Stomach (tissue), 8 donors: ENCODE measurements at regions not wholly inside any gene's neighbourhood (a gene's known extent, or its start where the extent isn't known, plus 50 kb on each side); places are given as distances from the start of the nearest gene placed in this dataset.

Source experiments
- DNase-seq, 2 donors: peaks; one replicate each; pipeline versions ENCODE4 v3.0.0 to v3.0.0-alpha.2; 2013 to 2019
- H3K27ac ChIP-seq, 5 donors: fragments of 200-600 bp in 4 of 5; sonication (generic) in 4 of 5; one replicate each; pipeline ENCODE4 v1.5.1; 2013 to 2019; ENCODE audit warnings: mild to moderate bottlenecking in 1 of 5, moderate library complexity in 1 of 5
- H3K27me3 ChIP-seq, 3 donors: fragments of 200-600 bp; sonication (generic); one replicate each; pipeline ENCODE4 v1.5.1; 2017 to 2019; ENCODE audit warnings: mixed run types in 1 of 3
- H3K36me3 ChIP-seq, 4 donors: fragments of 200-600 bp; sonication (generic); 1 replicate in 3 of 4; 2 replicates in 1 of 4; pipeline ENCODE4 v1.5.1; 2016 to 2019
- H3K4me1 ChIP-seq, 4 donors: fragments of 200-600 bp; sonication (generic); one replicate each; pipeline ENCODE4 v1.5.1; 2016 to 2019
- H3K4me3 ChIP-seq, 4 donors: fragments of 200-600 bp; sonication (generic) in 3 of 4; one replicate each; pipeline ENCODE4 v1.5.1; 2016 to 2019; ENCODE audit warnings: mild to moderate bottlenecking in 1 of 4
- H3K9me3 ChIP-seq, 4 donors: fragments of 200-600 bp; sonication (generic); one replicate each; pipeline ENCODE4 v1.5.1; 2016 to 2019
- EP300 ChIP-seq: sonication (generic); formaldehyde crosslinking; IDR thresholded peaks from one replicate; pipeline ENCODE4 v1.6.1; 2017; ENCODE audit warnings: antibody characterized with exemption
- POLR2A ChIP-seq, 4 donors: fragments of 450-650 bp; IDR thresholded peaks; one replicate each; pipeline ENCODE4 v1.6.1; 2016; ENCODE audit warnings: antibody characterized with exemption in 4 of 4, control low read depth in 2 of 4, mild to moderate bottlenecking in 1 of 4, moderate library complexity in 1 of 4
- POLR2AphosphoS5 ChIP-seq, 3 donors: sonication (generic); formaldehyde crosslinking; IDR thresholded peaks; one replicate each; pipeline ENCODE4 v1.6.1; 2016; ENCODE audit warnings: antibody characterized with exemption in 3 of 3
- WGBS, 5 donors: extraction: QIAGEN DNeasy Blood & Tissue Kit in 3 of 5; methylation state at CpG; one replicate each; pipeline versions ENCODE4 v1.1.5 to v1.1.7; 2013 to 2018; 5-methylcytosine and 5-hydroxymethylcytosine counted together
- intact Hi-C: fragments of 100-400 bp; cut with DNase I; formaldehyde crosslinking; loops from one replicate; pipeline ENCODE4 v1.15.1; 2023; ENCODE audit warnings: low total_unique reads
- TF ChIP-seq, protein P1 (sequence below), 7 experiments: fragments of 450-650 bp in 4 of 7; fragments of 200-600 bp in 3 of 7; sonication (generic) in 3 of 7; IDR thresholded peaks; one replicate each; pipeline ENCODE4 v1.5.1; 2016 to 2019; ENCODE audit warnings: antibody characterized with exemption in 7 of 7, control low read depth in 2 of 7, mild to moderate bottlenecking in 1 of 7
- donor health status: healthy with polysubstance abuse.
- donor health status: Bipolar disorder and iron deficiency.
- donor health status: healthy.

DNA sequence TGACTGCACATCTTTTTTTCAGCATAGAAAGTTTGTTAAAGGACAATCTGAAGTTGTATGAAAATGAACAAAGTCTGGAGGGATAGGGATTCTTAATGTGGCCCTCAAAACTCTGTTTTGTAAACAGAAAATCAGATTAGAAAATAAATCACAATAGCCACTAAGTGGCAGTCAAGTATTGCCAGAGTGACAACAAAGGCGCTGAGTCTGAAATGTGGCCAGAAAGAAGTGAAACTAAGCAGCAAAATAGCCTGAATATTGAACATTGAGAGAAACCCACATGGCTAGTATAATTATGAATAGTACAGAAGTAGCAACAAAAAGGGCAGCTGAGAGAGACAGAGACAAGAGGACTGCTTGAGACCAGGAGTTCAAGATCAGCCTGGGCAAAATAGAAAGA lies 81.1 kb upstream of the CT45A1 start:
- 21 to 61% (median 37%) methylated on average over 1 of the region's 1 CpG for WGBS, 5 donors
- TF ChIP-seq EP300 (no peak), POLR2A (IDR thresholded peaks at IDR 0.05) (no peak), POLR2AphosphoS5 (IDR thresholded peaks at IDR 0.05) (no peak)
- TF ChIP-seq, protein P1, sequence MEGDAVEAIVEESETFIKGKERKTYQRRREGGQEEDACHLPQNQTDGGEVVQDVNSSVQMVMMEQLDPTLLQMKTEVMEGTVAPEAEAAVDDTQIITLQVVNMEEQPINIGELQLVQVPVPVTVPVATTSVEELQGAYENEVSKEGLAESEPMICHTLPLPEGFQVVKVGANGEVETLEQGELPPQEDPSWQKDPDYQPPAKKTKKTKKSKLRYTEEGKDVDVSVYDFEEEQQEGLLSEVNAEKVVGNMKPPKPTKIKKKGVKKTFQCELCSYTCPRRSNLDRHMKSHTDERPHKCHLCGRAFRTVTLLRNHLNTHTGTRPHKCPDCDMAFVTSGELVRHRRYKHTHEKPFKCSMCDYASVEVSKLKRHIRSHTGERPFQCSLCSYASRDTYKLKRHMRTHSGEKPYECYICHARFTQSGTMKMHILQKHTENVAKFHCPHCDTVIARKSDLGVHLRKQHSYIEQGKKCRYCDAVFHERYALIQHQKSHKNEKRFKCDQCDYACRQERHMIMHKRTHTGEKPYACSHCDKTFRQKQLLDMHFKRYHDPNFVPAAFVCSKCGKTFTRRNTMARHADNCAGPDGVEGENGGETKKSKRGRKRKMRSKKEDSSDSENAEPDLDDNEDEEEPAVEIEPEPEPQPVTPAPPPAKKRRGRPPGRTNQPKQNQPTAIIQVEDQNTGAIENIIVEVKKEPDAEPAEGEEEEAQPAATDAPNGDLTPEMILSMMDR (IDR thresholded peaks at IDR 0.05), result no peak
- DNase-seq, result peak in 1 of 2 donors; percentile 2
- intact Hi-C loops, result no loop called here
- H3K4me1 ChIP-seq, result no peaks in the 10 kb centered on the region
- H3K36me3 ChIP-seq, result no peaks in the 10 kb centered on the region
- H3K27ac ChIP-seq, result no peak overlapping the region
- H3K9me3 ChIP-seq, result no peaks in the 10 kb centered on the region
- H3K4me3 ChIP-seq, result no peak overlapping the region
- H3K27me3 ChIP-seq, result no peaks in the 10 kb centered on the region

DNA sequence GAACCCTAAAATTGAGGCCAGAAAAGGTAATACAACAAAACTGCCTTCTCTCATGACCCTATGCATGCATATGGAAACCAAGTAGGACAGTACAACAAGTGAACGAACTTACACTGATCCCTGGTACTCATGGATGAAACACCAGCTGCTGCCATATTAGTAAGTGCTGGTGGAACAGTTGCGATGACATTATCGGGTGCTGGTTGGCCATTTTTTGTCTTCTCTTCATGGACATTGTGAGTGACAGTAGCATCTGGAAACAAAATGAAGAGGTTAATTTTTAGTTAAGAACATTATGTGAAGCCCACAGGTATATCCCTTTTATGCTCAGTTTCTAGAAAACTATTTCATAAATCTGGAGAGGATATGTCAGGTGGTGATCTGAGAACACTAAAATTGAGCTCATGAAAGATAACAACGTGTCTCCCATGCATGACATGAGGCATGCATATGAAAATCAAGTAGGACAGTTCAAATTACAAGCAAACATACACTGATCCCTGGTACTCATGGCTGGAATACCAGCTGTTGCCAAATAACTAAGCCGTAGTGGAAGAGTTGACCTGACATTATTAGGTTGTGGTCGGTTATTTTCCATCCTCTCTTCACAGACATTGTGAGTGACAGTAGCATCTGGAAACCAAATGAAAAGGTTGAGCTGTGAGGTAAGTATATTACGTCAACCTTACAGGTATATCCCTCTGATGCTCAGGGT lies 74.2 kb upstream of the CT45A1 start:
- 69 to 85% (median 81%) methylated on average over 7 of the region's 7 CpGs for WGBS, 5 donors

DNA sequence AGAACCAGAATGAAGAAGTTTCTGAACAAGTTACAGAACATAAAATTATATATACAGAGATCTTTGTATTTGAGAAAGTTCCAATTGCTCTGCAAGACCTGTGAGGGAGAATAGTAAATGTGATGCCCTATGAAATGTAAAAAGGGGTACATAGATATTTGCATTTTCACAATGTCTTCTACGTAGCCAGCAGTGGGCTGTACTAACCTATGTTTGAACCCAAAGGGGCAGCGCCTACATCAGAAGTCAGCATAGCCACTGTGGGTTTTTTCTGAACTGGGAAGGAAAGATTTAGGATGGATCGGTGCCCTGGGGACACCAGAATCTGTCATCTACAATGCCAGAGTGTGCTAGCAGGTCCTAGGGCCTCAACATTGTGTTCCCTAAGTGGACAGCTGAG lies 69.5 kb upstream of the CT45A1 start:
- no peak overlapping the region for H3K27ac ChIP-seq
- DNase-seq, result no peak
- no peak overlapping the region for H3K4me3 ChIP-seq
- no peaks in the 10 kb centered on the region for H3K4me1 ChIP-seq
- intact Hi-C loops, result no loop called here
- peaks cover 0 to 7% (median 0%) of the 10 kb centered on the region in 4 donors for H3K9me3 ChIP-seq
- H3K36me3 ChIP-seq, result no peaks in the 10 kb centered on the region
- 64 to 93% (median 75%) methylated on average over 3 of the region's 3 CpGs for WGBS, 5 donors
- H3K27me3 ChIP-seq, result peaks cover 0 to 2% (median 0%) of the 10 kb centered on the region in 3 donors
- TF ChIP-seq POLR2AphosphoS5 (IDR thresholded peaks at IDR 0.05), result no peak
- TF ChIP-seq, protein P1 (IDR thresholded peaks at IDR 0.05), result no peak
- no peak for TF ChIP-seq EP300
- TF ChIP-seq POLR2A (IDR thresholded peaks at IDR 0.05), result no peak

More for the DNA sequence above, 74.2 kb upstream of the CT45A1 start:
- no peak for TF ChIP-seq EP300
- TF ChIP-seq POLR2AphosphoS5 (IDR thresholded peaks at IDR 0.05), result no peak
- TF ChIP-seq, protein P1 (IDR thresholded peaks at IDR 0.05), result no peak
- TF ChIP-seq POLR2A (IDR thresholded peaks at IDR 0.05), result no peak
- no peak overlapping the region for H3K4me3 ChIP-seq
- no peaks in the 10 kb centered on the region for H3K27me3 ChIP-seq
- peaks cover 0 to 7% (median 0%) of the 10 kb centered on the region in 4 donors for H3K9me3 ChIP-seq
- no peaks in the 10 kb centered on the region for H3K4me1 ChIP-seq
- no peak for DNase-seq
- intact Hi-C loops, result no loop called here
- H3K27ac ChIP-seq, result no peak overlapping the region
- no peaks in the 10 kb centered on the region for H3K36me3 ChIP-seq

DNA sequence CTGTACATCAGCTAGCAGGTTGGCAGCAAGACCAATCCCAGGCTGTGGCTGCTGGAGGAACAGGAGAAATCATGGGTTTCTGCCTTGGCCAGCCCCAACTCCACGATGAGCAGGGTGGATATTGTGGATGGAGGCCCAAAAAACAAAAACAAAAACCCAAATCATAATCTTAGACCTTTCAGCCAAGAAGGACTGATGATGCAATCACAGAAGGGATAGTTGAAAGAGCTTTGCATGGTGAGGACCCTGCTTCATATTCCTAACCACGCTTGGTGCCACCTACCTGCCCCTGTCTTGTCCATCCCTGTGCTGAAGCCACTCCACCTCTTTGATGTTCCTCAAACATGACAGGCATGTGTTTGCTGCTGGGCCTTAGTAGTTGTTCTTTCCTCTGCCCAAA lies 68.8 kb upstream of the CT45A1 start:
- no peak overlapping the region for H3K27ac ChIP-seq
- DNase-seq, result no peak

More for the DNA sequence above, 68.8 kb upstream of the CT45A1 start:
- TF ChIP-seq EP300, result no peak
- no peak for TF ChIP-seq POLR2A (IDR thresholded peaks at IDR 0.05)
- TF ChIP-seq, protein P1 (IDR thresholded peaks at IDR 0.05), result no peak
- TF ChIP-seq POLR2AphosphoS5 (IDR thresholded peaks at IDR 0.05), result no peak
- intact Hi-C loops, result no loop called here
- H3K27me3 ChIP-seq, result peaks cover 0 to 6% (median 0%) of the 10 kb centered on the region in 3 donors
- 36 to 86% (median 46%) methylated on average over 2 of the region's 2 CpGs for WGBS, 5 donors
- H3K36me3 ChIP-seq, result no peaks in the 10 kb centered on the region
- H3K4me1 ChIP-seq, result no peaks in the 10 kb centered on the region
- H3K9me3 ChIP-seq, result peaks cover 0 to 7% (median 0%) of the 10 kb centered on the region in 4 donors
- H3K4me3 ChIP-seq, result no peak overlapping the region
